CD14-positive monocyte (primary cell): ENCODE measurements at regions not wholly inside any gene's neighbourhood (a gene's known extent, or its start where the extent isn't known, plus 50 kb on each side); places are given as distances from the start of the nearest gene placed in this dataset.

Source experiments
- DNase-seq, 3 donors: peaks; one replicate each; pipeline ENCODE4 v3.0.0-alpha.2; 2011 to 2022
- H2AFZ ChIP-seq: 2 replicates; pipeline ENCODE4 v1.6.0; 2012; ENCODE audit warnings: mild to moderate bottlenecking, low read depth, low read length, inconsistent platforms; ENCODE audit not compliant: insufficient read depth, poor library complexity, severe bottlenecking
- H3K27ac ChIP-seq, 2 donors: 1 replicate in 1 of 2; 2 replicates in 1 of 2; pipeline ENCODE4 v1.5.1; 2012 to 2013; ENCODE audit warnings: low read length in 2 of 2, control low read depth in 1 of 2, inconsistent platforms in 1 of 2, low read depth in 1 of 2, mild to moderate bottlenecking in 1 of 2
- H3K27me3 ChIP-seq, 2 donors: one replicate each; pipeline versions ENCODE4 v1.6.0 to v1.6.1; 2011 to 2013; ENCODE audit warnings: low read length in 2 of 2; ENCODE audit not compliant: control insufficient read depth in 2 of 2, insufficient read depth in 2 of 2
- H3K36me3 ChIP-seq, 2 donors: replicated peaks in 1 of 2; 1 replicate in 1 of 2; 2 replicates in 1 of 2; pipeline versions ENCODE4 v1.5.1 to v1.6.1; 2012 to 2013; ENCODE audit warnings: low read length in 2 of 2, control low read depth in 1 of 2, inconsistent platforms in 1 of 2, mild to moderate bottlenecking in 1 of 2; ENCODE audit not compliant: insufficient read depth in 2 of 2, control insufficient read depth in 1 of 2
- H3K4me1 ChIP-seq, 2 donors: 1 replicate in 1 of 2; 2 replicates in 1 of 2; pipeline versions ENCODE4 v1.5.1 to v1.6.1; 2012 to 2013; ENCODE audit warnings: low read length in 2 of 2, control low read depth in 1 of 2, inconsistent platforms in 1 of 2, mild to moderate bottlenecking in 1 of 2, moderate library complexity in 1 of 2; ENCODE audit not compliant: insufficient read depth in 2 of 2, control insufficient read depth in 1 of 2
- H3K4me2 ChIP-seq: replicated peaks from 2 replicates; pipeline ENCODE3; 2012; ENCODE audit warnings: low read length, moderate library complexity, mild to moderate bottlenecking; ENCODE audit not compliant: poor library complexity, severe bottlenecking; ENCODE audit errors: extremely low read depth
- H3K4me3 ChIP-seq, 3 experiments: fragments of 200-600 bp in 1 of 3; sonication (generic) in 1 of 3; replicated peaks in 1 of 3; 1 replicate in 2 of 3; 2 replicates in 1 of 3; pipeline ENCODE4 v1.5.1; 2011 to 2013; ENCODE audit warnings: low read length in 3 of 3, mild to moderate bottlenecking in 3 of 3, control low read depth in 2 of 3, low read depth in 2 of 3, inconsistent platforms in 1 of 3, moderate library complexity in 1 of 3
- H3K79me2 ChIP-seq: 2 replicates; pipeline ENCODE4 v1.6.0; 2012; ENCODE audit warnings: mild to moderate bottlenecking, control low read depth, inconsistent platforms, low read length, moderate library complexity; ENCODE audit not compliant: insufficient read depth
- H3K9ac ChIP-seq: 2 replicates; pipeline ENCODE4 v1.6.0; 2017; ENCODE audit warnings: low read length, mild to moderate bottlenecking; ENCODE audit not compliant: insufficient read depth, poor library complexity, severe bottlenecking
- H3K9me3 ChIP-seq, 2 donors: replicated peaks in 1 of 2; 1 replicate in 1 of 2; 2 replicates in 1 of 2; pipeline versions ENCODE4 v1.5.1 to v1.6.1; 2012 to 2013; ENCODE audit warnings: low read length in 2 of 2, control low read depth in 1 of 2; ENCODE audit not compliant: control insufficient read depth in 1 of 2, insufficient read depth in 1 of 2
- H4K20me1 ChIP-seq: 2 replicates; pipeline ENCODE4 v1.6.0; 2012; ENCODE audit warnings: mild to moderate bottlenecking, low read length, control low read depth, moderate library complexity; ENCODE audit not compliant: insufficient read depth
- H3K27ac Mint-ChIP-seq, 7 donors: one replicate each; pipeline ENCODE4 v1.8.0; 2020; ENCODE audit warnings: mild to moderate bottlenecking in 7 of 7, mixed read lengths in 7 of 7, moderate library complexity in 6 of 7, inconsistent platforms in 2 of 7
- H3K27me3 Mint-ChIP-seq, 3 donors: one replicate each; pipeline ENCODE4 v1.8.0; 2021 to 2022; ENCODE audit warnings: low read depth in 3 of 3, mild to moderate bottlenecking in 3 of 3, mixed read lengths in 3 of 3, moderate library complexity in 3 of 3, inconsistent platforms in 1 of 3
- H3K36me3 Mint-ChIP-seq, 2 donors: one replicate each; pipeline ENCODE4 v1.8.0; 2020; ENCODE audit warnings: mixed read lengths in 2 of 2, inconsistent platforms in 1 of 2, mild to moderate bottlenecking in 1 of 2
- H3K4me1 Mint-ChIP-seq: one replicate; pipeline ENCODE4 v1.8.0; 2020; ENCODE audit warnings: mild to moderate bottlenecking, mixed read lengths
- H3K4me3 Mint-ChIP-seq, 2 donors: one replicate each; pipeline ENCODE4 v1.8.0; 2020; ENCODE audit warnings: mild to moderate bottlenecking in 2 of 2, mixed read lengths in 2 of 2, moderate library complexity in 1 of 2
- H3K9me3 Mint-ChIP-seq, 7 donors: one replicate each; pipeline ENCODE4 v1.8.0; 2020 to 2022; ENCODE audit warnings: mixed read lengths in 7 of 7, mild to moderate bottlenecking in 6 of 7, moderate library complexity in 6 of 7, inconsistent platforms in 2 of 7
- CTCF ChIP-seq: fragments of 200-600 bp; IDR thresholded peaks from one replicate; pipeline ENCODE4 v1.8.0; 2022; ENCODE audit warnings: antibody characterized with exemption, mild to moderate bottlenecking
- WGBS: methylation state at CpG from one replicate; pipeline ENCODE4 v1.1.5; 2013; ENCODE audit warnings: missing lambda C conversion rate; ENCODE audit not compliant: insufficient coverage; 5-methylcytosine and 5-hydroxymethylcytosine counted together
- intact Hi-C, 2 donors: fragments of 100-400 bp; cut with micrococcal nuclease; formaldehyde crosslinking; loops; one replicate each; pipeline versions ENCODE4 v1.15.0 to v1.15.1; 2023

DNA sequence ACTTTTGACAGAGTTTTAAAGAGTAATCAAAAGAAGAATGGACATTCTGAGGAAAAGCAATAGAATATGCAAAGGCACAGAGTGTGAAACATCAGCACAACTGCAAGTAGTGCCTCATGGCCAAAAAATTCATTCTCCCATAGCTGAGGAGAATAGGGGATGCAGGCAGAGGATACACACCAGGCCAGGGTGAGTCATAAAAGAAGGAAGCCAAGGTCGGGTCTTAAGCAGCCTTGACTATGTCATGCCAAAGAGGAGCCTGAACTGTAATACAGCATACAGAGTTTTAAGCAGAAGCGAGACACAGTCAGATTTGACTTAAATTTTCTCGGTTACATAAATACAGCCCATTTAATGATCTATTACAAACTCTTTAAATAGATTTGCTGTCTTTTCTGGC, 165.0 kb downstream of the LNPK start:
- H3K4me1 Mint-ChIP-seq = no peaks in the 10 kb centered on the region
- Histone ChIP-seq H3K4me3 (no peak overlapping the region), H4K20me1 (no peaks in the 10 kb centered on the region), H3K4me2 (no peak overlapping the region), H3K79me2 (no peaks in the 10 kb centered on the region), H3K9me3 (no peaks in the 10 kb centered on the region), H3K36me3 (no peaks in the 10 kb centered on the region), H2AFZ (no peak overlapping the region), H3K4me1 (no peaks in the 10 kb centered on the region), H3K27ac (no peak overlapping the region), H3K9ac (no peak overlapping the region), H3K27me3 (peaks cover 2% of the 10 kb centered on the region in 2 donors)
- H3K36me3 Mint-ChIP-seq = no peaks in the 10 kb centered on the region
- WGBS = 90% methylated on average over 3 of the region's 3 CpGs
- no peak overlapping the region for H3K4me3 Mint-ChIP-seq
- TF ChIP-seq CTCF = no peak
- peaks cover 4 to 8% (median 8%) of the 10 kb centered on the region in 3 donors for H3K27me3 Mint-ChIP-seq
- DNase-seq = no peak
- H3K27ac Mint-ChIP-seq = no peak overlapping the region
- intact Hi-C loops = no loop called here
- H3K9me3 Mint-ChIP-seq = peaks cover 0 to 6% (median 1%) of the 10 kb centered on the region in 7 donors

- H3K4me3 Mint-ChIP-seq = no peak overlapping the region
- Histone ChIP-seq H3K27ac (no peak overlapping the region), H3K4me1 (no peaks in the 10 kb centered on the region), H3K4me3 (no peak overlapping the region), H3K9me3 (no peaks in the 10 kb centered on the region), H2AFZ (no peak overlapping the region), H3K27me3 (peaks cover 2% of the 10 kb centered on the region in 2 donors), H3K79me2 (no peaks in the 10 kb centered on the region), H4K20me1 (no peaks in the 10 kb centered on the region), H3K4me2 (no peak overlapping the region), H3K36me3 (no peaks in the 10 kb centered on the region), H3K9ac (no peak overlapping the region)
- WGBS = no CpG with 5 or more reads among the region's 2 CpGs
- H3K27ac Mint-ChIP-seq = no peak overlapping the region
- H3K4me1 Mint-ChIP-seq = no peaks in the 10 kb centered on the region
- peaks cover 2 to 8% (median 8%) of the 10 kb centered on the region in 3 donors for H3K27me3 Mint-ChIP-seq
- intact Hi-C loops = no loop called here
- TF ChIP-seq CTCF = no peak
- DNase-seq = no peak
- no peaks in the 10 kb centered on the region for H3K36me3 Mint-ChIP-seq
- peaks cover 0 to 6% (median under 1%) of the 10 kb centered on the region in 7 donors for H3K9me3 Mint-ChIP-seq
These were observed 165.7 kb downstream of the LNPK start for GRCh38 chr2:175836361-175836760.
